Left forelimb (tissue), 1 donor: ENCODE measurements at regions not wholly inside any gene's neighbourhood (a gene's known extent, or its start where the extent isn't known, plus 50 kb on each side); places are given as distances from the start of the nearest gene placed in this dataset.

Source experiments
- DNase-seq: peaks from one replicate; pipeline ENCODE4 v3.0.0-alpha.2; 2018; ENCODE audit warnings: low spot score

DNA sequence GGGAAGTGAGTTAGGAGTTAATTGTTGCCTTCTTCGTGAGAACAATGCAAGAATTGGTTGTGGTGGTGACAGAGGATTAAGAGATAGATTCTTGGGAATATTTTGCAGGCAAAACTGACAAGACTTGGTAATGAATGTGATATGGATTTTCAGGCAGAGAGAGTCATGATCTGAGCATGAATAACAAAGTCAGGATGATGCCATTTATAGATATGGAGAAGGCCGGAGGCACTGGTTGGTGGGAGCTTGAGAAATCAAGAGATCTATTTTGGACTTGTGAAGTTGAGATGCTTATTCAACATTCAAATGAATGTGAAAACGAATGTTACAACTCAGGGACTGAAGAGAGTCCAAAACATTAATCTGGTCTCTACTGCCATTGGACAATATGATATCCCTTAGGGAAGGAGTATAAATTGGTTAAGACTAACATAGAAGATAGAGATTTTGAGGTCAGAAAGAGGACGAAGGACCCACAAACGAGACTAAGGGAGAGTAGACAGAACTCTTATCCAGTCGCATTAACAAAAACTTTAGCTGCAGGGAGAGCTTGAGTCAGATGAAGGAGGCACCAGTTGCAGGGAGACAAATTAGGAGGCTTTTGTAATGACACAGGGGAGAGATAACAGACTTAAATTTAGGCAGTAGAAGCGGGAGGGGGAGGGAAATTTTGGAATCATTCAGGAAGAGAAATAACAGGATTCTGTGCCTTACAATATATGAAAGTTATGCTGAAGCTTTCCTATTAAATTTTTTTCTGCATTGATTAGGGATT is 1090.6 kb downstream of the GALC start:
- no peak for DNase-seq

DNA sequence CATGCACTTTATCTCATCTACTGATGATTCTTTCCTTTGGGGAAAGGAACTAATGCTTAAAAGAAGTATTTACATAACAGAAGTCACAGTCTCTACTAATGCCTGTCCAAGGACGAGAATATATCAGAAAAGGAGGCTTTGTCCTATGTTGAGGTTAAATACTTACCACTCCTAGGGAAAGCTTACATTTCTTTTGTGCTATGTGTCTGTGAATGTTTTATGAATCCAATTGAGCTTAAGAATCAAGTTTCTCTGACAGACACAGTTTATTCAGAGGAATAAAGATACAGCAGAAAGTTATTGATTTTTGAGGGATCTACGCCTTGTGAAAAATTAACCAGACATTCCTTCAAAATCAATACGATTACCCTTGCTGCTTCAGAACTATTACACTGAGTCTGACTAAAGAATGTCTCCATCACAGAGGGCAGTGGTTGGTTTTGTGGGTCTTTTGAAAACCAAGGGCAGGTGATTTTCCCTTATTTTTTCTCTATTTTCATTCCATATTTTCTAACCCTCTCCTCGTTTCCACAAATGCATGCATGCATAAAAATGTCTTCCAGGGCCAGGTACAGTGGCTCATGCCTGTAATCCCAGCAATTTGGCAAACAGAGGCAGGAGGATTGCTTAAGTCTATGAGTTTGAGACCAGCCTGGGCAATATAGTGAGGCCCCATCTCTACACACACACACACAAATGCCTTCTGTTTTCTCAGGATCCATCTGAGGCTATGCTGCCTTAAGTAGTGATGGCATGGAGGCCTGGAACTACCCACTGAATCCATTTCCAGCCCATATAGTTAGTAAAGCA is 1095.1 kb downstream of the GALC start:
- no peak for DNase-seq

- DNase-seq, result no peak
These were observed 1095.8 kb downstream of the GALC start for GRCh38 chr14:86897224-86897623.

GRCh38 chr14:86896701-86897100 is 1096.3 kb downstream of the GALC start:
- DNase-seq, result no peak

DNA sequence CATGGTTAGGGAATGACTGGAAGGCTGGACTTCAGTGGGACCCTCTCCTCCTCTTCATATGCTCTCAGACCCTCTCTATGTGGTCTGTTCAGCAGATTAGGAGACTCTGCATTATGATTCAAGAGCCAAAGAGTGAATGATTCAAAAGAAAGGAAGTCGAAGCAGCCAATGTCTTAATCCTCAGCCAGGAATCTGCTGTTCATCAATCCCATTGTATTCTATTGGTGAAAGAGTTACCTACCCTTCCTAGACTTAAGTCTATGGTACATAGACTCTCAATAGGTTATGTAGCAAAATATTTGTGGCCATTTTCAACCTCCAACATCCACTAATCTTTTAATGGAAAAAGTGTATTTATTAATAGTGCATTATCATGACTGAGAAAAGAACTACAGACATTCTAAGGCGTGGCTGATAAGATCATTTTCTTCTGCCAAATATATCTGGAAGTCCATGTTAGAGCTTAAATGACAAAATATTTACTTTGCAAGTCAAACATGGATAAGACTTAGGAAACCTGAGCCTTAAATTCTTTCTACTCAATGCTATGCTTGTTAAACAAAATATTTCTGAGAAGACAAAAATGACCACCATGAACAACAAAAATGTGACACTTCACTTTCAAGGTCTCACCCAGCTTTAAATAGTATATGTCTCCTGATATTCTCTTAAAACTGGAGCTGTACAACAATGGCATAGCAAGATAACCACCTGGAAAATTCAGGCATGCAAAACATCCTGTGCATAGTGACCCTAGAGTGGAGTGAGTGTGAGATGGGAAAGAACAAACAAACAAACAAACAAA is 1100.6 kb downstream of the GALC start:
- no peak for DNase-seq

DNA sequence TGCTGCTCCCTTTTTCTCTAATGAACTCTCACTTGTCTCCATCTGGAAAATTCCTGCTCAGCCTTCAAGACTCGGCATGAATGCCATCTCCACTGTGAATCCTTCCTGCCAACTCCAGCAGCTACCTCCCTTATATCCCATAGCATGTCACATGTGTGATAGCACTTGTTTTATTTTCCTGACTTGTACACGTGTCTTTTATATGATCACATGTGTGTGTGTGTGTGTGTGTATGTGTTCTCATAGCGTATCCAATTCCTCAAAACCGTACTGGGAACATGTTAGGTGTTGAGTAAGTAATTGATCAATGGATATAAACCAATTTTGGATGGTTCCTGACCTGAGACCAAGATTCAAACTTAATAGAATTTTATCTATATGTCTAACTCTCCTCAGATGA is 1107.7 kb downstream of the GALC start:
- DNase-seq, result no peak

DNA sequence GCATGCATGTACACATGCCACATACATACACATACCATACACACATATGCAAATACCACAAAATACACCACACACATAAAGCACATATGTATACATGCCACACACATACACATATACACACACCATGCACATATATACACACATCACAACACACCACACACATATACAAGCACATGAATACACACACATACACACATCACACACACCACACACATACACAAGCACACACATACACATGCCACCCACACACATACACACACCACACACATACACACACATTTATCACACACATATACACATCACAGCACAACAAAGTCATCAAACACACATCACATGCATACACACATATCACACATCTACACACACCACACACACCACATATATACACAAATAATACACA is 1108.5 kb downstream of the GALC start:
- no peak for DNase-seq

DNA sequence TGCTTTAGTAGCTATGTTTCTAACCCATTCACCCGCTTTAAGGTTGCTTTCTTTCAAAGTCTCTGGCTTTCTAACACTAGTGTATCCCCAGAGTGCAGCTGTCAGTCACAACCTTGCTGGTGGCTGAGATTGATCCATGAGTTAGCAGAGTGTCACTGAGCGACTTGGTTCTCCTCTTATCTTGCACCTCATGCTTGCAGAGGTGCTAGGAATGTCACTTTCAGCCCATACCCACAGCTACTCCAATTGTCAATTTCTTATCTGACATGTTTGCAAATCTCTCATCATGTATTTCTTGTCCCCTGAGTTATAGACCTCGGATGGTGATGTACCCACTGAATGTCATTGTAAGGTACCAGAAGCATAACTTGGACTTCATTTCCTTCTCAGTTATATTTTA is 1110.2 kb downstream of the GALC start:
- no peak for DNase-seq

GRCh38 chr14:86865934-86866333 is 1127.0 kb downstream of the GALC start:
- DNase-seq, result no peak

DNA sequence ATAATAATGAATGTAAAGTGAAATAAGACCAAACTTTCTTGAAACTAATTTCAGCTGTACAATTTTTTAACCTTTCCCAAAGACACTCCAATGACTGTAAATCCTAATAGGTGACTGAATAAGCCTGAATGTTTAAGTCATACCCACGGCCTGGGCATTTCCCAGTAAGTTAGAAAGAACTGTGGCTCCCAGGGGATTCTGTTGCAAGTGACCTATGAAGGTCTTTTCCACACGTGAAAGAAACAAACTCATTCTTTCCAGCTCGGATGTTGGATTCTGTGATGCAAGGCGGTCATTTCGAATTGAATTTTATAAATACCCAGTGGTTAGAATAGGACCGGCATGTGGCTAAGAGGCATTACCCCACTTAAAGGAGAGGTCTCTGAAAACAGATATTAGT is 1134.4 kb downstream of the GALC start:
- no peak for DNase-seq

DNA sequence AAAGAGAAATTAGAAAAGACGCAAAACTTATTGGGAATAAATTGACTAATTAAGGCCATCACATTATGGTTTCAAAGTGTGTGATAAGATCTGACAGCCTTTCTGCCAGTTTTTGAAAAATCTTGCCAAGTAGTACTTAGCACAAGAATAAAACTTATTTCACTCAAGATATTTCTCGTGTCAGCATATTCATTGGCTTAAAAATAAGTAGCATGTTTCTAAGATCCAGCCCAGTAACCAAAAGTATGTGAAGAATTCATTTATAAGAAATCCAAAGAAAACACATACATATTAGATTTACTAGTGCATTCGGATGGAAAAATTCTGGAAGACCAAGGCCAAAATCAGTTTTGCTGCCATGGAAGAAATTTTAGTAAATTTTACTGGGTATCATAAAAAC is 1135.0 kb downstream of the GALC start:
- DNase-seq, result no peak

GRCh38 chr14:86852530-86852929 is 1140.5 kb downstream of the GALC start:
- DNase-seq, result no peak

GRCh38 chr14:86847140-86847539 is 1145.8 kb downstream of the GALC start:
- DNase-seq, result no peak

DNA sequence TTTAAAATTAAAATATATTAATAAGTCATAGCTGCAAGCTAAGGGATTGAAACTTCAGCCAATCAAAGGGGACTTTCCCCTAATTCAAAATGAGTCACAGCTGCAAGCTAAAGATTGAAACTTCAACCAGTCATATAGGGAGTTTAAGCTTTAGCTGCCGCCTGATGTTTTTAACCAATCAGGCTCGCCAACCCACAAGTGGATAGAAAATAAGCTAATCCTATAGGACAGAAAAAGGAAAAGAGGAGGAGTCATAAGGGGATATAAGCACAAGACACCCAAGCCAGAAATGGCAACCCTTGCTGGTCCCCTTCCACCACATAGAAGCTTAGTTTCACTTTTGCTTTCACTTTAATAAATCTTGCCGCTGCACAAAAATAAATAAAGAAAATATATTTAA is 1154.6 kb downstream of the GALC start:
- no peak for DNase-seq

DNA sequence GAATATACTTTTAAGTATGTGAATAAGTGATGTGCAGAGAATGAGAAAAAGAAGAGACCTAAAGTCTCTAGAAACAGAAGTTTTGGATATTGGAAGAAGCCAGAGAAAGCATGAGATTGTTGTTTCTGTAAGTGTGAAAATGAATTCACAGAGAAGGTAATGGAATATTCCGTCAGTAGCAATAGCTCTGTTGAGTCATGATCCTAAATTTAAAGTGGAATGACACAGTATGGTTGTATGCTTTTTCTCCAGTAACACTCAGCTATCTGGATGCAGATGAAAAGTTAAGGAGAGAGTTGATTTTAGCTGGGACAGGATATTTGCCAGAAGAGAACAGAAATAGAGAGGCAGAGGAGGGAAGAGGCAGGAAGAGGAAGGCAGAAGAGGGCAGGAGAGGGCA is 1166.3 kb downstream of the GALC start:
- no peak for DNase-seq

DNA sequence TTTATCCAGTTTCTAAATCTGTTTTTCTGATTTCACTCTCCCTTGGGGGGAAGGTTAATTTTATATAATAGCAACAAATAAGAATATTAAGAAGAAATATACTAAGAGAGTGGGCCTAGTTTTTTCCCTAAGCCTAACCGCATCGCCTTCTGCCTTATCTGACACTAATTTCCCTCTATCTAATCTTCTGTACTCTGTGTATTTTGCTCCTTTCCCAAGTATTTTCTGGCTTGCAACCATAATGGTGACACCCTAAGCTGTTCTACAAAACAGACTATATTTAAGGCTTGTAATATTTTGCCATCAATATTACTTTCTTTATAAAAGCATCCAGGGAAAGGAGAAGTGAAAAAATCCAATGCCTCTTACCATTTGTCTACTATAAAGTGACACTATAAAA is 1168.8 kb downstream of the GALC start:
- DNase-seq, result no peak

DNA sequence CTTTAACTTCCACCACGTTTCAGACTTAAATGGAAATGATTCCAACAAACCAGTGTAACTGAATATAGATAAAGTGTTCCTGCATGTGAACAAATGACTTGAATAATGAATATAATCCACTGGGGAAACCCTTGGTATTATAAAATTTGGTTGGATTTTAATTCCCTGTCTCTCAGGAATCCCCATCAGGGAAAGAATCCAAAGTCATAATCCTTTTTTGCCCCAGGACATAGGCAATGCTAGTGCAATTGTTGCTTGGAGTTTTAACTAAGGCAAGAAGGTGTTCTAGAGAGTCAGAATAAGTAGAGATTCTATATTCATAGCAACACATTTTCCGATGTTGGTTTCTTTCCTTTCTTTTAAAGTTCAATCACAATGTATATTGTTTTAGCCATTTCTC is 1169.4 kb downstream of the GALC start:
- no peak for DNase-seq

- no peak for DNase-seq
These were observed 1177.6 kb downstream of the GALC start for GRCh38 chr14:86815341-86815740.

- DNase-seq, result no peak
These were observed 1190.3 kb downstream of the GALC start for GRCh38 chr14:86802726-86803125.

DNA sequence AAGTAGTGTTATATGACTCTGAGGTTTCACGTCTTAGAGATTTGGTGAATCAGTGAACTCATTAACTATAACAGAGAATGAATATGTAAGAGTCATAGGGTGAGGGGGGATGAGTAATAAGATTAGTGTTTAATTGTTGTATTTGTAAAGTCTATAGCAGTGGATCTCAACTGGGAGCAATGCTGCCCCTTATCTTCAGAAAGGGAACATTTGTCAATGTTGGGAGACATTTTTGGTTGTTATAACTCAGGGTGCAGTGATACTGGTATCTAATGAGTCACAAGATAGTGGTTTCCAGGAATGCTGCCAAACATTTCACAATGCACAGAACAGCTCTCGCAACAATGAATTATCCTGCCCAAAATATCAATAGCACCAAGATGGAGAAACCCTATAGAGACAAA is 1193.7 kb downstream of the GALC start:
- no peak for DNase-seq

GRCh38 chr14:86798330-86798729 is 1194.7 kb downstream of the GALC start:
- no peak for DNase-seq

GRCh38 chr14:86797075-86797351 is 1196.0 kb downstream of the GALC start:
- DNase-seq, result no peak
